Amygdala (tissue), 56 donors: ENCODE measurements at regions not wholly inside any gene's neighbourhood (a gene's known extent, or its start where the extent isn't known, plus 50 kb on each side); places are given as distances from the start of the nearest gene placed in this dataset.
A peak's percentile ranks its signal among the peaks of the same experiment; 100 is the strongest.
"Not testable (repeated sequence)": the region's sequence is repeated elsewhere in the genome, so short reads cannot be mapped to it uniquely, and the experiment has no call there.

Experiments used
- DNase-seq, 56 donors: peaks; one replicate each; lab custom pipeline; 2025; lab: John Stamatoyannopoulos, UW

DNA sequence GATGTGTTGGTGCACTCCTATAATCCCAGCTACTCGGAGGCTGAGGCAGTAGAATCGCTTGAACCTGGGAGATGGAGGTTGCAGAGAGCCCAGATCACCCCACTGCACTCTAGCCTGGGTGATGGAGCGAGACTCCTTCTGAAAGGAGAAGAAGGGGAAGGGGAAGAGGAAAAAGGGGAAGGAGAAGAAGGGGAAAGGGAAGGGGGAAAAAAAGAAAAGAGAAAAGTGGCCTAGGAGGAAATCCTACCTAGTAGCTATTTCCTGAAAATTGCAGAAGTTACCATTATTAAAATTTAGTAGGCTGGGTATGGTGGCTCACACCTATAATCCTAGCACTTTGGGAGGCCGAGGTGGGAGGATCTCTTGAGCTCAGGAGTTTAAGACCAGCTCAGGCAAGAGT is 67.4 kb downstream of the ARRDC3 start:
- no peak for DNase-seq

DNA sequence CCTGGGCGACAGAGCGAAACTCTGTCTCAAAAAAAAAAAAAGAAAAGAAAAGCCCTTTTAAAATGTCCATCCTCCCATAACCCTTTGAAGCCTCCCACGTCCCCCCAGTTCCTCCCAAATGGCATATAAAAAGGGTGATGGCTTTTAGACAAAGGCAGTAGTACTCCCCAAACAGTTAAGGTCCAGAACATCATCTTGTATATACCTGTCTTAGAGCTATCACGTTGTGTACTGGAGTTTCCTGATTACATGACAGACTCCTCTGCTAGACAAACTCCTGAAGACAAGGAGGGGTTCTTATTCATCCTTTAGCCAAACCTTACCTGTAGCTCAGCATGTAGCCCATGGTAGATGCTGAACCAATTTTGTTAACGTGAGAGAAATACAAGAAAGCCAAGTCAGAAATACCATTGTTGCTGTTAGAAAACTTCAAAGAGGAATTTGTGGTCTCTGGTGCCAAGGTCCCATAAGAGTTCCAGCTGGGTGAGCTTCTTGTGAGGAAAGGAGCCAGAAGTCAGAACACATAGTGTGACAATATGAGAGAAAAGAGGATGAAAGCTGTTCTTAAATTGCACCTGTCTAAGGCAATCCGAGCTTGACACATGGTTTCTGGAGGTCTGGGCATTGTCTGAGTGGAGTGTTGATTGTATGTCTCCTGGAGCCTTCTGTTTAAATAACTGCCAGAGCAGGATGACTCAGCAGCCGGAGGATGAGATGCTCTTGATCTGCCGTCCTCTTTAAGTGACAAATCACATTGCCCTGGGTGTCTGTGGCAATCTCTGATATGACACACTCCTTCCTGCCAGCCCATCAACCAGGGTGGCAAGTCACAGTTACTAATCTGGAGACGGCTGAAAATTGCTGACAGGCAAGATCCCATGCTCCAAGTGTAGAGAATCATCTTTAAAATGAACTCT is 69.1 kb downstream of the ARRDC3 start:
- DNase-seq, result peak in 22 of 56 donors; percentile 1 to 55 (median 20)

DNA sequence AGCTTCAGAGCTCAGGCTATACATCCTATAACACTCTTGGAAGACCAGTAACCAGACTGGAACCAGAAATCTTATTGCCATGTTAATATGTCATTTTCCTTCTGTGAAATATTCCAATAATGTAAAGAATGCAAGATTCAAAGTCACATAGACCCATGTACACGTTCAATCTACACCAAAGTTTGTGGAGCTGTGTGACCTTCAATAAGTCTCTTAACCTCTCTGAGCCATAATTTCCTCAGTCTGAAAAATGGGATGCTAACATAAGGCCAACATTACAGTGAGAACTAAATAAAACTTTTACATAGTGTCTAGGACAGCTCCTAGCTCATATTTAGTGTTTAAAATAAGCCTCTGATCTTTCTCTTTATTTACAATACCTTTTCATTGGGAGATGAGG is 70.4 kb downstream of the ARRDC3 start:
- DNase-seq, result no peak

DNA sequence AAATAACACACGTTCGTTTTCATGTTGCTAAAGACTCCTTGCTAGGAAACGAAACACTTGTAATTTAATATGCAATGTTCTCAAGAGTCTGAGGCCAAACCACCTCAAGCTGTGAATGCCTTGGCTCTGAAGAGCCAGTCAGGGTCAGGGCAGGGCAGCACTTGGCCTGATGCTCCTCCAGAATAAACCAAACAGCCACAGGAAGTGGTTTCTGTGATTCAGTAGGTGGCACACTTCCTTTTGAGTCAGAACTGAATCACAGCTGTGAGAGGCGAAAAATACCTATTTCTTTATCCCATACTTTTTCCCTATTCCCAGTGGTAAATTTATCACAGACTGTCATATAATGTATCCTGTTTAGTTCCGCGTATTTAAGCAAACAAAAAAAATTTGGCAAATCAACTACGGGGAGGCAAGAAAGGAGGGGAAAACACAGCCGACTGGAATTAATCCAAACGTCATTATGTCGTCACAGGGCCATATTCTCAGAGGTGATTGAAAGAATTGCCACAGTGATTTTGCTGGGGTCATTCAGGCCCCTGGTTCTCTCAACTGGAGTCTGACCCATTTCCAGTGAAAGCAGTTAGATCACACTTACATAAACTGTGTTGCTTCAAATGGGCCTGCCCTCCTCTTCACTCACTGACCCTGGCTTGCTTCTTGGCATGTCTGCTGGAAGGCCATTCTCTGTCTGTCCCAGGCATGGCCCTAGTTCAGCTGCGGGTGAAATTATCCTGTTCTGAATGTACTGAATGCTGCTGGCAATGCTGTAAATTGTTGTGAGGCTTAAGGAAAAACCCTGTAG is 71.2 kb downstream of the ARRDC3 start:
- peak in 21 of 56 donors; percentile 1 to 35 (median 16) for DNase-seq

- DNase-seq, result no peak
Measured at GRCh38 chr5:91311168-91311696, 71.9 kb downstream of the ARRDC3 start.

GRCh38 chr5:91308157-91308556 is 75.0 kb downstream of the ARRDC3 start:
- not testable (repeated sequence) for DNase-seq

GRCh38 chr5:91307048-91307447 is 76.1 kb downstream of the ARRDC3 start:
- DNase-seq, result no peak

DNA sequence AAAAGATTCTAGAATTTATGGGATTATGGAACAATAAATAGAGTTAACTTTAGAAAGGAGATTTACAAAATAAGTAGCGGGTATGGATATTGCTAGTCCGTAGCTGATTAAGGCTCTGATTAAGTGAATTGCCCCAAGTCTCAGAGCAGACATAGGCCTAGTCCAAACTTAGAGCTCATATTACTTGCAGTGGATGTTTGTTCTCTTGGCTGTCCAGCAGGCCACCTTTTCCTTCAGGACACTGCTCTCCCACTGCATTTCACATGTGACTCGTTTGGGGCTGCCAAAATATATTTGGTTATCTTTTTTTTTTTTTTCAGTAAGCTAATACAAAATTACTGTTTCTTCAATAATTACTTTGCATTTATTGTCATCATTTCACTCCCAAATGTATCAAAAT is 76.6 kb downstream of the ARRDC3 start:
- no peak for DNase-seq

DNA sequence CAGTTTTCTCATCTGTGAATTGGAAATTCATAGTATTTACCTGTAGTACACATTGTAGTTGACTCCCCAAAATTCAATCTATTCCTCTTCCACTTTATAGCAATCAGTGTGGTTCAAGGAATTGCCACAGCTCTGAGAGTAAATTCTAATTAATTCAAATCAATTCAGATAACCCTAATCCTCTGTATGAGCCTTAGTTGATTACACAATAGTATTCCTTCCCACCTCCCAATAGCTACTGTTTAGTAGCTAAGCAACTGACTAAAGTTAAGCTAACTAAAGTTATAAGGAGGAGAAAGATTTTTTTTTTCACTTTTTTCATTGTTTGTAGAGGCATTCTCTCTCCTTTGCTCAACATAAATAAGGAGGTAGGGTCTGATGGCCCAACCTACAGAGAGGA is 77.5 kb downstream of the ARRDC3 start:
- no peak for DNase-seq

GRCh38 chr5:91304015-91304414 is 79.1 kb downstream of the ARRDC3 start:
- DNase-seq, result not testable (repeated sequence)

GRCh38 chr5:91302958-91303357 is 80.2 kb downstream of the ARRDC3 start:
- DNase-seq, result peak in 17 of 56 donors; percentile 3 to 68 (median 13)

- DNase-seq, result no peak
Measured at GRCh38 chr5:91302305-91302704, 80.8 kb downstream of the ARRDC3 start.

DNA sequence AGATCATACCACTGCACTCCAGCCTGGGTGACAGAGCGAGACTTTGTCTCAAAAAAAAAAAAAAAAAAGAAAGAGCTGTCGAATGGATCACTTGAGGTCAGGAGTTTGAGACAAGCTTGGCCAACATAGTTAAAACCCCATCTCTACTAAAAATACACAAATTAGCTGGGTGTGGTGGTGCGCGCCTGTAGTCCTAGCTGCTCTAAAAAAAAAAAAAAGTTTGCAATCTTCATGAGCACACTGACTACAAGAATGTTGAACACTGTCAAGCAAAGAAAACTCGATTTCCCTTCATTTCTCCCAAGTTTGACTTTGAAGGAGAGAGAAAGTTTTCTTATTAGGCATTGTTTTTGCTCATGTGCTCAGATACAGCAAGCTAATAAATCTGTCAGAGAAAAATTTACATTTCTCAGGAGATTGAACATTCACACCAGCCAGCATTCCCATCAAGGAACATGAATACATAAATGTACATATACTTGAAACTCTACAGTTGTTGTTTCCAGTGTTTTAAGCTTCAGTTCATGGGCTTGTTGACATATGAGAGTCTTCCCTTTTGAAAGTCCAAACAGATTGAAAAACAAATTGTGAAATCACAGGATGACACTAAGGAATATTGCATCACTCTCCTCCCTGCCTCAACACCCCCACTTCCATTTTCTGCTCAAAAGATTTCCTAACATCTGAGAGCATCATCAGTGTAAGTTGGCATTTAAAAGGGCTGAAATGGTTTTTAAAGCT is 81.8 kb downstream of the ARRDC3 start:
- DNase-seq, result no peak

GRCh38 chr5:91297994-91298393 is 85.1 kb downstream of the ARRDC3 start:
- DNase-seq, result no peak

DNA sequence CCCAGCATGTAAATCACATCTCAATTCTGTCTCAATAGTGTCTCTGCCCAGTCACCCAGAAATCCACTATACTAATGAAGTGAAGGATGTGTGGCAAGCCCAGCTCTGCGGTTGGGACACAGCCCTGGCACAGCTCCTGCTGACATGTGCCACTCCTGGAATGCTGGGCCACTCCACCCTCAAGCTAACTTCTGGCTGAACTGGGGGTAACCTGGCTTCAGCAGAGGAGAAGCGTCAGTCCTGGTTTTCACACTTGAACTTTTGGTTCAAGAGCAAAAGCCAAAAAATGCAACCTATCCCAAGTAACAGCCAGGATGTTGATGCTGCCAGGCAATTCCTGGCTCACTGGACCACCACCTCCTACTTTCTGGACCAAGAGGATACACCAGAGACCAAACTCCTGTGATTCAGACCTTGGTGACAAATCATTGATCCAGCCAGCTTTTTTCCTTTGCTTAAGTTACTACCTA is 86.4 kb downstream of the ARRDC3 start:
- peak in 2 of 56 donors; percentile 1 to 10 for DNase-seq

GRCh38 chr5:91296102-91296501 is 87.0 kb downstream of the ARRDC3 start:
- not testable (repeated sequence) for DNase-seq

GRCh38 chr5:91293131-91293530 is 90.0 kb downstream of the ARRDC3 start:
- DNase-seq, result no peak

- DNase-seq, result no peak
Measured at GRCh38 chr5:91291628-91292569, 91.2 kb downstream of the ARRDC3 start.
